GM23338 (cell line): ENCODE measurements at regions not wholly inside any gene's neighbourhood (a gene's known extent, or its start where the extent isn't known, plus 50 kb on each side); places are given as distances from the start of the nearest gene placed in this dataset.

Experiments
- ATAC-seq: fragments of 200-7000 bp; cut with Tn5 transposase; 3 replicates; pipeline ENCODE4 v1.9.1; 2020
- DNase-seq: peaks from one replicate; pipeline ENCODE4 v3.0.0-alpha.2; 2015; ENCODE audit warnings: low spot score
- H2AFZ ChIP-seq: fragments of 200-600 bp; sonication (generic); 2 replicates; pipeline ENCODE4 v1.8.0; 2016; ENCODE audit warnings: antibody characterized with exemption, mild to moderate bottlenecking, moderate library complexity
- H3F3A ChIP-seq: fragments of 200-600 bp; sonication (generic); replicated peaks from 2 replicates; pipeline ENCODE4 v1.8.0; 2017; ENCODE audit warnings: antibody characterized with exemption, mixed run types, low read depth
- H3K27ac ChIP-seq: fragments of 200-600 bp; sonication (generic); 2 replicates; pipeline ENCODE4 v1.6.1; 2016; ENCODE audit warnings: low read depth
- H3K27me3 ChIP-seq: fragments of 200-600 bp; sonication (generic); 2 replicates; pipeline ENCODE4 v1.8.0; 2016; ENCODE audit warnings: mild to moderate bottlenecking, mixed run types, moderate library complexity; ENCODE audit not compliant: insufficient read depth
- H3K36me3 ChIP-seq: fragments of 200-600 bp; sonication (generic); 2 replicates; pipeline ENCODE4 v1.8.0; 2016; ENCODE audit warnings: mild to moderate bottlenecking; ENCODE audit not compliant: insufficient read depth
- H3K4me1 ChIP-seq: fragments of 200-600 bp; sonication (generic); 2 replicates; pipeline ENCODE4 v1.8.0; 2016; ENCODE audit warnings: mild to moderate bottlenecking, moderate library complexity; ENCODE audit not compliant: insufficient read depth
- H3K4me2 ChIP-seq: fragments of 200-600 bp; sonication (generic); 2 replicates; pipeline ENCODE4 v1.7.1; 2017; ENCODE audit warnings: mixed run types
- H3K4me3 ChIP-seq: fragments of 200-600 bp; sonication (generic); 2 replicates; pipeline ENCODE4 v1.6.1; 2016; ENCODE audit warnings: mixed run types
- H3K79me2 ChIP-seq: fragments of 200-600 bp; sonication (generic); replicated peaks from 2 replicates; pipeline ENCODE4 v1.8.0; 2017; ENCODE audit warnings: mild to moderate bottlenecking; ENCODE audit not compliant: insufficient read depth
- H3K9me2 ChIP-seq: fragments of 200-600 bp; sonication (generic); 2 replicates; pipeline ENCODE4 v1.8.0; 2017; ENCODE audit not compliant: insufficient read depth
- H4K20me1 ChIP-seq: fragments of 200-600 bp; sonication (generic); replicated peaks from 2 replicates; pipeline ENCODE4 v1.8.0; 2017; ENCODE audit warnings: mild to moderate bottlenecking; ENCODE audit not compliant: insufficient read depth
- H3K27ac Mint-ChIP-seq: 2 replicates; pipeline ENCODE4 v1.8.0; 2020; ENCODE audit warnings: inconsistent platforms, mild to moderate bottlenecking, moderate library complexity, mixed read lengths
- H3K27me3 Mint-ChIP-seq: 3 replicates; pipeline ENCODE4 v1.8.0; 2022; ENCODE audit warnings: low read depth, mild to moderate bottlenecking, moderate library complexity, mixed read lengths, inconsistent platforms; ENCODE audit not compliant: insufficient read depth, poor library complexity
- H3K36me3 Mint-ChIP-seq: 3 replicates; pipeline ENCODE4 v1.8.0; 2021; ENCODE audit warnings: low read depth, mild to moderate bottlenecking, inconsistent platforms, moderate library complexity, mixed read lengths
- H3K4me1 Mint-ChIP-seq: 3 replicates; pipeline ENCODE4 v1.8.0; 2020; ENCODE audit warnings: mild to moderate bottlenecking, inconsistent platforms, mixed read lengths
- H3K4me3 Mint-ChIP-seq: 3 replicates; pipeline ENCODE4 v1.8.0; 2021; ENCODE audit warnings: moderate library complexity, mild to moderate bottlenecking, inconsistent platforms, mixed read lengths
- H3K9me3 Mint-ChIP-seq: 3 replicates; pipeline ENCODE4 v1.8.0; 2020; ENCODE audit warnings: moderate library complexity, mild to moderate bottlenecking, inconsistent platforms, mixed read lengths
- CREB1 ChIP-seq: fragments of 250-450 bp; sonication (Bioruptor Pico); IDR thresholded peaks from 2 replicates; pipeline ENCODE4 v1.5.0; 2020; ENCODE audit warnings: low read depth, mild to moderate bottlenecking, moderate library complexity
- ETS1 ChIP-seq: IDR thresholded peaks from 2 replicates; pipeline ENCODE4 v1.6.1; 2016; ENCODE audit warnings: antibody characterized with exemption
- POLR2AphosphoS5 ChIP-seq: IDR thresholded peaks from 2 replicates; pipeline ENCODE4 v1.6.1; 2016; ENCODE audit warnings: antibody characterized with exemption, low read depth
- REST ChIP-seq: IDR thresholded peaks from one replicate; pipeline ENCODE4 v1.6.1; 2018; ENCODE audit warnings: antibody characterized with exemption; ENCODE audit not compliant: unreplicated experiment
- STAT1 ChIP-seq: IDR thresholded peaks from one replicate; pipeline ENCODE4 v1.6.1; 2016; ENCODE audit warnings: antibody characterized with exemption; ENCODE audit not compliant: unreplicated experiment
- ZNF331 ChIP-seq: fragments of 250-450 bp; sonication (Bioruptor Pico); IDR thresholded peaks from 2 replicates; pipeline ENCODE4 v1.5.0; 2020; ENCODE audit warnings: low read depth, mild to moderate bottlenecking, moderate library complexity
- ZNF462 ChIP-seq: fragments of 250-450 bp; sonication (Bioruptor Pico); IDR thresholded peaks from 2 replicates; pipeline ENCODE4 v1.5.0; 2020; ENCODE audit warnings: mild to moderate bottlenecking, moderate library complexity

- DNase-seq (no peak), ATAC-seq (no peak)
- Histone ChIP-seq H3K4me2 (no peak overlapping the region), H3K4me1 (0 out of 2 replicates have a peak, but pooled peaks cover 6% of the 10 kb centered on the region), H3F3A (no peaks in the 10 kb centered on the region), H3K9me2 (no peaks in the 10 kb centered on the region), H2AFZ (no peak overlapping the region), H4K20me1 (no peaks in the 10 kb centered on the region), H3K27me3 (no peaks in the 10 kb centered on the region), H3K27ac (no peak overlapping the region), H3K79me2 (no peaks in the 10 kb centered on the region), H3K36me3 (no peaks in the 10 kb centered on the region), H3K4me3 (no peak overlapping the region)
- Mint-ChIP-seq H3K4me3 (no peak overlapping the region), H3K27ac (no peak overlapping the region), H3K4me1 (peaks cover 6% of the 10 kb centered on the region; the same call in 2 of the 3 replicates), H3K36me3 (no peaks in the 10 kb centered on the region), H3K9me3 (no peaks in the 10 kb centered on the region), H3K27me3 (no peaks in the 10 kb centered on the region)
- TF ChIP-seq POLR2AphosphoS5 (no peak), REST (no peak), STAT1 (no peak), ZNF331 (CRISPR knock-in tag) (no peak), ZNF462 (CRISPR knock-in tag) (no peak), CREB1 (CRISPR knock-in tag) (no peak), ETS1 (no peak)
These were observed 78.6 kb upstream of the ROBO2 start for GRCh38 chr3:76961284-76961683.
